ENCODE measurements at regions not wholly inside any gene's neighbourhood (a gene's known extent, or its start where the extent isn't known, plus 50 kb on each side); places are given as distances from the start of the nearest gene placed in this dataset.

DNA sequence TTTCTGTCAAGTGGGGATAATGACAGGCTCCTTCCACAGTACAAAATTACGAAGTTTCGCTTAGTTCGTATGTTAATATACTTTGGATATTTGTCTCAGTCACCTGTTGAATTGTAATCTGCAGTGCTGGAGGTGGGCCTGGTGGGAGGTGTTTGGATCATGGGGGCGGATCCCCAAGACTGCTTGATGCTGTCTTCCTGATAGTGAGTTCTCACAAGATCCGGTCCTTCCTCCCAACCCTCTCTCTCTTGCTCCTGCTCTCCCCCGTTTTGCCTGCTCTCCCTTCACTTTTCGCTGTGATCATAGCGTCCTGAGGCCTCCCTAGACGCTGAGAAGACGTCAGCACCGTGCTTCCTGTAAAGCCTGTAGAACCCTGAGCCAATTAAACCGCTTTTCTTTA, 97.1 kb upstream of the EPB41L3 start:
- no peak for DNase-seq (ENCODE audit: low read depth in 3 of 3)

DNA sequence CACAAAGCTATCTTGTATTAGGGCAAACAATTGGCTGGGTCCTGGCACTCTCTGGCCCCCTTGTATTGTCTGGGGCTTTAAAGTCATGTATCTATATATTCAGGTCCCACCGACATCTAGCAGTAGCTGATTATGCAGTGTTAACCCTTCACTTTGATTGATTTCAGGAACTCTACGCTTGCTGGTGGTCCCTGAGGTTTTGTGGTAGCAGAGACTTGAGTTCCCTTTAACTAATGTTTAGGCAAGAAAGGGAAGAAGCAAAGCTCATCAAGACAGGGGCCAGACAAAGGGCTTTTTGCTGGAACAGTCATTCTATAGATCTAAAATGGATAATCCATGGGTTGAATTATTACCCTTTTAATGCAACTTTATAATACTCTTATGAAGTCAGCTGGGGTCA, 95.3 kb upstream of the EPB41L3 start:
- DNase-seq (ENCODE audit: low read depth in 3 of 3), result no peak

DNA sequence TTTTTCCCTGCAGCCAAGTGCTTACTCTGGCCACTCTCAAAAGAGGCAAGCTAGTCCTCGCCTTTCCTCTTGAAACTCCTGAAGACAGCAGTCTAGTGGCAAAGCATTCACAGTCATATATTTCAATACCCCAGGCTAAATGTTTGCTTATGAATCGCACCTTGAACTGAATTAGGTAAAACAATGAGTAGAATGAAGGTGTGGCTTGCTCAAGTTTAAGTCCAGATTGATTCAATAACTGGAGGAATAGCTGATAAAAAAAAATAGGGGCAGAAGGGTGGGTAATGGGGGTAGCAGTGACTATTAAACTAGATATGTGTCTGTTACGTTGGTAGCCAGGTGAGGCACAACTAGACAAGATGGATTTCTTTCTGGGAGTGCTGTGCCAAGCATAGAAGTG, 88.2 kb upstream of the EPB41L3 start:
- DNase-seq (ENCODE audit: low read depth in 3 of 3), result no peak

DNA sequence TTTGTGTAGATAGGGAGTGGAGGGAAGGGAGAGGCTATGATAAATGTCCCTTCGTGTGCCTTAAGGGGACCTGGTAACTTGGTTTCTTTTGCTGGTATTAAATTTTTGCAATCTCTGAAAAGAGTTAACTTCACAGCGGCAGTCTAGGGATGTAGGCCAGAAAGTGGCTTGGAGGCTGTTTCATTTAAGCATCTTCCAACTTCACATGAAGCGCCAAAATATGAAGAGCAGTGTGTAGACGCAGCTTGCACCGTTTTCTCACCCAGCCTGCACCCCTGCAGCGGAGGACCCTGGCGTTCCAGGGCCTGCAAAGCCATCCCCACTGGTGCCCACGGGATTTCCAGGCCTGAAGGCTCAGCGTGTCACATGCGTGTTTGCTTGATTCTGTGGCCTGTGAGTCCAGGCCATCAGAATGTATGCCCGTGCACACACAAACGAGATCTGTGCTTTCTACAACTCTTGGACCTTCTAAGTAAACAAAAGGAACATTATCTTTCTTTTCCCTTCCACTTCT, 87.2 kb upstream of the EPB41L3 start:
- no peak for DNase-seq (ENCODE audit: low read depth in 3 of 3)

DNA sequence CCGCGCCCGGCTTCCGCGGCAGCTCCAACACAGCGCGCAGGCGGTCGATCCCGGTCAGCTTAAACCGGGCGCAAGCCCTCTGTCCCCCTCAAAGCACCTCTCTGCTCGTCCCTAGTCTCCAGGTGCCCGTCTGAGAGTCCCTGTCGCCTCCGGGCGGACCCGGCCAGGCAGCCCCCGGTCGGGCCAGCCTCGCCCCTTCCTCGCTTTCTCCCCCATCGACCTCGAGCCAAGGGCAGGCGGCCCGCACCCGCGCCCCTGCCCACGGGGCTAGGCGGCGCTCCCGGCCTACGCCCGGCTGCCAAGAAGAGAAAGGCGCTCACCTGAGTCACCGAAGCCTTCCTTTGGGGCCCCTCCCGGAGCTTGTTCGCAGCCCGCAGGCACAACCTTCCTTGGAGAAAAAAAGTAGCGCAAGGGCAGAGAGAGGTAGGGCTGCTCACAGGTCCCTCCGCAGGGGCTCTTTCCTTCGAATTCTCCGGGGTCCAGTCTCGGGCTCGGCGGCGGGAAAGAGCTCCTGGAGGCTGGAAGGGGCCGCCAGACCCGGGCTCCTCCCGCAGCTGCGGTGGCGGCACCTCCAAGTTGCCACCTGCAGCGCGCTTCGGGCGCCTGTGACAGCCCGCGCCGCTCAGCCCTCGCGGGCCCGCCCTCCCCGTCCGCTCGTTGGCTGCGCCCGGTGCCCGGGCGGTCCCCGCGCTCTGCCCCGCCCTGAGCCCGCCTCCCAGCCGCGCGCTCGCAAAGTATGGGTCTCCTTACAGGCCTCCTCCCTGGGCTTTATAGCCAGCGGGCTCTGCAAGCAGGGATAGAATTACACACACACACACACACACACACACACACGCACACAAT, 86.5 kb upstream of the EPB41L3 start:
- DNase-seq (ENCODE audit: low read depth in 3 of 3), result peak in 2 of 3 experiments; percentile 14 to 47

GRCh38 chr18:5628512-5629255, 84.9 kb upstream of the EPB41L3 start:
- no peak for DNase-seq (ENCODE audit: low read depth in 3 of 3)

GRCh38 chr18:5627776-5628511, 84.1 kb upstream of the EPB41L3 start:
- no peak for DNase-seq (ENCODE audit: low read depth in 3 of 3)

DNA sequence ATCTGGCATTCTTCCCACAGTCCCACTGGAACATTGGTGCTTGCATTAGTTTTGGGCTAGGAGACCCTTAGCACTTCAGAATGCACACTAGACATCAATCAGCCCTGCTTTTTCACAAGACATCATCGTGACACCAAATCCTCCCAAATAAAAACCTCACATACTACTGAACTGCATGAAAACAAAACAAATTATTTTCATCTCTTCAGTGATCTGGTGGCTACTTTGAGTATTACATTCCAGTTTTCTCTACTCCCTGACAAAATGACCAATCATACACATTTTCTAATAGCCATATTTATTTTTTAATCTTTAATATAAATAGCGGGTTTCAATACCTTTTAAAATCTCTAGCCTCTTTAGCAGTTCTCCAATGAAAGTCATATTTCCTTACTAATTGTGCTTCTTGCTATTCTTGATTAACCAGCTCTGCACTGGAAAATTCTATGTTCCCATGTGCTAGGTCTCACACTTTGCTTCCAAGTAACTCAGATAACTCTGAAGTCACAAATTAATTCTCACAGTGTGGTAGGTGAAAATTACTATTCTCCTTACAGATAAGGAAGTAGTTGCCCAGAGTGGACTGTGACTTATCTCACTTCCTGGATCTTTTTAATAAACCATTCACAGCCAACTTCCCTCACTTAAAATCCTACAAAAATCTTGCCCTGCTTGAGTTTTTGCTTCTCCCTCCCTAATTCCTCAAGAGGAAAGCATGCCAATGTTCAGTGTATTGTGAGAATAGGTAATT, 82.5 kb upstream of the EPB41L3 start:
- no peak for DNase-seq (ENCODE audit: low read depth in 3 of 3)

DNA sequence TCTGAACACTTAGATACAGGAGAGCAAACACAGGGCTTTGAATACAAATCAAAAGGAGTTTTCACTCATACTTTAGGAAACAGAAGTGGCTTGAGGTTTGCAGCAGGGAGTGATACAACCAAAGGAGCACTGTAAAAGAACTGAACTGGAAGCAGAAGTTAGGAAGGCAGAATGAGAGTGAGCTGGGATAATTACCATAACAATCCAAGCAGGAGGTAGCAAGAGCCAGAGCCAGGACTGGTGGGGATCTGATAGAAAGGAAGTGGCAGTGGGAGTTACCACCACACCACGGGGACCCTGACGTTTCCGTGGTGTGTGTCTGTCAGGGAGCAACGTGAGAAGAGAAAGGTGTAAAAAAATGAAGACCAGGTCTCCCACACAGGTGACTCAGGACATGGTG, 81.3 kb upstream of the EPB41L3 start:
- DNase-seq (ENCODE audit: low read depth in 3 of 3), result no peak

DNA sequence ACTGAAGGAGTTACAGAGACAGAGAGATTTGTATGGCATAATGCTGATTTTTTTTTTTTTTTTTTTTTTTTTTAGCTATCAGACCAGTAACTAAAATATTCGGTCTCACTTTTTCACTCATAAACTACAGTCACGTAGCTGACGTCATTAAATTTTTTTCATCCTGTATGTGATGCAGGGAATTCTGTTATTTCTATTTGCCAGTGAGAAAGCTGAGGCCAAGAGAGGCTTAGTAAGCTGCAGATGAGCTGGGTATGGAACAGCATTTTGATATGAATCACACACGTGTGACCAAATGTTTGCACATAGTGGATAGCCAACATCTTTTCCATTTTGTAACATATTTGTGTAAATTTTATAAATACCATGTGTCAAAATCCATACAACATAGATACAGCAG, 79.1 kb upstream of the EPB41L3 start:
- no peak for DNase-seq (ENCODE audit: low read depth in 3 of 3)

GRCh38 chr18:5620289-5620688, 76.5 kb upstream of the EPB41L3 start:
- DNase-seq (ENCODE audit: low read depth in 3 of 3), result no peak

DNA sequence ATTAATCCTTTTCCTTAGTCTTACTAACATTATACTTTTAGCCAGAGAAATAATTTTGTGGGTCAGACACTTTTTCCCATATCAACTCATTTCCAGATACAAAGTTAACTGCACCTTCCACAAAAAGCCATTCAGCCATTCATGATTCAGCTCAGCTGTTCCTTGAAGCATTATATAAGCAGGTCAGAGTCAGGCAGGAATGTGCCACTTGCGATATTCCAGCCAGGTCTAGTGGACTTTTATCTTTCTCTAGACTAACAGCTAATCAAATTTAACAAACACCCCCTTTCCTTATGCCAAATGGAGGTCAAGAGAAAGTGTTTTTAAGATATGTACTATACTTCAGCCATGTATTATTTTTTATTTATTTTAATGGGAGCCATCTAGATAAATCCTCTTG, 75.6 kb upstream of the EPB41L3 start:
- no peak for DNase-seq (ENCODE audit: low read depth in 3 of 3)

- no peak for DNase-seq (ENCODE audit: low read depth in 3 of 3)
These were observed 74.4 kb upstream of the EPB41L3 start for GRCh38 chr18:5618047-5618688.

DNA sequence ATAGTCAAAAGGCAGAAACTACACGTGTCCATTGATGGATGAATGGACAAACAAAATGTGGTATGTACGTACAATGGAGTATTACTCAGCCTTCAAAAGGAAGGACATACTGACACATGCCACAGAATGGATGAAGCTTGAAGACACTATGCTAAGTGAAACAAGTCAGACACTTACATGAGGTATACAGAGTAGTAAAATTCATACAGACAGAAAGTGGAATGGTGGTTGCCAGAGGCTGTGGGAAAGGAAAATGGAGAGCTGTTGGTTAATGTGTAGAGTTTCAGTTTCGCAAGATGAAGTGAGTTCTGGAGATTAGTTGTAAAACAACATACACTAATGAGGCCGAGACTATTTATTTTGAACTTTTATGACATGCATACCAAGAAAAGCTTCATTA, 67.4 kb upstream of the EPB41L3 start:
- no peak for DNase-seq (ENCODE audit: low read depth in 3 of 3)

GRCh38 chr18:5608846-5609245, 65.0 kb upstream of the EPB41L3 start:
- no peak for DNase-seq (ENCODE audit: low read depth in 3 of 3)

DNA sequence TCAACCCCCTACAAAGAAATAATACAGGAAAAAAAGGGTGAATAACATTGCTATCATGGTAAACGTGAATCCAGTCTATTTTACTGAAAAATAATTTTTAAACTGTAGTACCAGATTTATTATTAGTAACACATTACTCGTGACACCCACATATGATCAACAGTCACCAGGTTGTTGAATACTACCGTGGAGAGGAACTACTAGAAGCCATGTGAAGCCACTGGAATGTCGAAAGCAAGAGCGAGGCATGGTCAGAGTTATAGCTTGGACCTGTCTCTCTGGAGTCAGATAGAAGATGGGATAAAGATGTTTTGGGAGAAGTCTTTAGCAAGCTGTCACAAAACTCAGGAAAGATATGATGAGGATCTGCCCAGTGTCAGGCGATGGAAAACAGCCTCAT, 63.2 kb upstream of the EPB41L3 start:
- no peak for DNase-seq (ENCODE audit: low read depth in 3 of 3)

DNA sequence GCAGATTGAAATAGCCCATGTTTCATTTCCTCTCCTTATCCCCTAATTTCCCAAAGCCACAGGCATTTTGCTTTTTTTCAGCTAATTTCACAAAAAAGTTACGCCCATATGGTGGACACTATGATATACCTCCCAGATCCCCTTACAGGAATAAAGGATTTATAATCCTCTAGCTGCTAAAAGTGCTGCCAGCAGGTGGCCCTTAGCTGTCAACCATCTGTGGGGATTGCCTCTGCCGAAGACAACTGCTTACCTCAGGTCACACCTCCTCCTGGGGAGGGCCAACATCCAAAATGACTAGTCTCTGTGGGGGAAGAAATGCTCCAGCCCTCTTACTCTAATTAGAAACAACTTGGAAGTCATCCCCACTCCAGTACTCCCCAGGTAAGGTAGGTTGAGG, 61.0 kb upstream of the EPB41L3 start:
- no peak for DNase-seq (ENCODE audit: low read depth in 3 of 3)

- DNase-seq (ENCODE audit: low read depth in 3 of 3), result no peak
These were observed 59.4 kb upstream of the EPB41L3 start for GRCh38 chr18:5603153-5603552.

DNA sequence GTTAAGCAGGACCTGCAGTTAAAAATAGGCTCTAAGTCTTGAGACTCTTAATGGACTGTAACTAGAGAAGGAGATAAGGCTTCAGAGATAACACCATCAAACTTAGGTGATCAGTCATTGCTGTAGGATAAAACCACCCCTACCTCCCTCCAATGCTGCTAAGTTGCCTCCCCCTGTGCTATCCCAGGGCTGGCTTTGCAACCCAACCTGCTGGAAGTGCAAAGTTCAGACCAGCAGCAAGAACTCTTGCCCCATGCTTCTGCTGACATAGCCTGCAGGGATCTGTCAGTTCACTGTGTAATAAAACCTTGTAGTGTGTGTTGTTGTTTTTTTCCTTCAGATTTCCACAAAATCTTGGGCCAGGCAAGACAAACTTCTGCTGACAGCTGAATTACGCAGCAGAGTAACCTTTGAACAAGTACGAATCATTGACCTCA, 57.4 kb upstream of the EPB41L3 start:
- no peak for DNase-seq (ENCODE audit: low read depth in 3 of 3)

DNA sequence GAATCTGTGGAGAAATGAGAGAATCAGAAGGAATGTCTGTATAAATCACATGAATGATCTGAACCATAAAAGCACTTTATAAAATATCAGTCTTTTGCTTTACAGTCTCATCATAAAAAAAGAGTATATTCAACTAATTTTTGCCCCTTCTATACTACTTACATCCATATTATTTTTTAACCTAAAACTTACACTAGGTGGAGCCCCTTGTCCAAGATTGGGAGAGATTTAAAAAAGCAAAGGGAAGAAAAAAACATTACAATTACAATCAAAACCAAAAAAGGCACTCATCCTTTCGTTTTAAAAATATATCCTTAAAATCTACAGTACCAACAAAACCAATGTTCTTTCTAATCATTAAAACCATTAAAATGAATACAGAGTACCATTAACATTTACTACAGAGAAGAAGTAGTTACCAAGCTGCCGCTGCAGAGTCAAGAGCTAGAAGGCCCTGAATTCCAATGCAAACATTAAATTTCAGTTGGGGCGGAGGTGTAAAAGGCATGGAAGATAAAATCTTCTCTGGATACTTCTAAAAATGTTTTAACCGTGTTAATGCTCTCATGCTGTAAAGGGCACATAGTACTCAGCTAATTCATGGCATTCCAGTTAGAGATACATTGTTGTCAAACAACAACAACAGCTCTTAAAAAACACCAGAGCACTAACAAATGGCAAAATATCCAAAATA, 56.7 kb upstream of the EPB41L3 start:
- DNase-seq (ENCODE audit: low read depth in 3 of 3), result no peak

Data from stimulated activated CD4-positive, alpha-beta T cell treated with anti-CD3 and anti-CD28 coated beads, TNF-alpha, amount 100 ng/mL, for 24 hours (primary cell).